SJCRH30 (cell line): ENCODE measurements at regions not wholly inside any gene's neighbourhood (a gene's known extent, or its start where the extent isn't known, plus 50 kb on each side); places are given as distances from the start of the nearest gene placed in this dataset.
"Not testable (repeated sequence)": the region's sequence is repeated elsewhere in the genome, so short reads cannot be mapped to it uniquely, and the experiment has no call there.

Experiments
- DNase-seq, 2 experiments: peaks; one replicate each; pipeline ENCODE4 v3.0.0-alpha.2; 2015 to 2020
- H3K27ac ChIP-seq: fragments of 250-450 bp; sonication (Bioruptor Pico); 2 replicates; pipeline ENCODE4 v1.5.1; 2020; ENCODE audit warnings: mild to moderate bottlenecking, moderate library complexity
- H3K27me3 ChIP-seq: fragments of 250-450 bp; sonication (Bioruptor Pico); 2 replicates; pipeline ENCODE4 v1.5.1; 2020; ENCODE audit warnings: mild to moderate bottlenecking, moderate library complexity
- H3K36me3 ChIP-seq: fragments of 250-450 bp; sonication (Bioruptor Pico); 2 replicates; pipeline ENCODE4 v1.5.1; 2020; ENCODE audit warnings: mild to moderate bottlenecking, moderate library complexity
- H3K4me1 ChIP-seq: fragments of 250-450 bp; sonication (Bioruptor Pico); 2 replicates; pipeline ENCODE4 v1.5.1; 2020; ENCODE audit warnings: mild to moderate bottlenecking, moderate library complexity
- H3K4me3 ChIP-seq: fragments of 250-450 bp; sonication (Bioruptor Pico); 2 replicates; pipeline ENCODE4 v1.5.1; 2020; ENCODE audit warnings: mild to moderate bottlenecking, moderate library complexity
- H3K9me3 ChIP-seq: fragments of 250-450 bp; sonication (Bioruptor Pico); replicated peaks from 2 replicates; pipeline ENCODE4 v1.5.1; 2020; ENCODE audit warnings: mild to moderate bottlenecking, moderate library complexity

- no peaks in the 10 kb centered on the region for H3K27me3 ChIP-seq
- no peaks in the 10 kb centered on the region for H3K36me3 ChIP-seq
- no peaks in the 10 kb centered on the region for H3K9me3 ChIP-seq
- no peak overlapping the region for H3K27ac ChIP-seq
- no peak overlapping the region for H3K4me3 ChIP-seq
- H3K4me1 ChIP-seq, result no peaks in the 10 kb centered on the region
- no peak for DNase-seq
Measured at GRCh38 chr13:22931576-22931975, 249.2 kb upstream of the SGCG start.

DNA sequence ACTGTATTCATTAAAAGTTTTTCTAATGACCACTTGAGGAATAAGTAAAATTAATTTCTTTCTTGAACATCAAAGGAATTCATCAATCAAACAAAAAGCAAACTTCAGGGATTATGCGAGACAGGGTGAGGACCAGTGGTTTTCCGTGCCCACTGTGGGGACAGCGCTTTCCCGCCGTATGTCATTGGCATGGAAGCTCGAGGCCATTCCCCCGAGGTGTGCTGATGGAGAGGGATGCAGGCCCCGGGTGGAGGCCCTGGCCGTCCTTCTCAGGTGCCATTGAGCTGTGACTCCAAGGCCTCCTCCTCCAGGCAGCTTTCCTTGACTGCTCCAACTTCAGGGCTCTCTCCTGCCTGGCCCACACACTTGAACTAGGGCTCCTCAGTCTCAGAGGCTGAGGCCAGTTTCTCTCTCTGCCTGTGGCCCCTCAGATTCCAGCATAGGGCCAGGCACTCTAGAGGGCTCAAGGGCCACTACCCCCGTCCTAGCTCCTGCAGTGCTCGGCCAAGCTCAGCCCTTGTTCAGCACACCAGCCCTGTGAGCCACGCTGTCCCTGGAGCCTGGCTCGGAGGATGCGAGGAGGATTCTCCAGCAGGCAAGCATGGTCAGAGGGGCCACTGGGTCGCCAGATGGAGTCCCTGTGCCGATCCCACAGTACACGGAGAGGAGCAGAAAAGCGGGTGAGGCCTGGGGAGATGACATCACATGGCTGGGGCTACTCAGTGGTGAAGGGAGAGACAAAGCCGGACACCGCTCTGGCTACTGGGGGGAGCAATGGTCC, 248.0 kb upstream of the SGCG start:
- H3K4me3 ChIP-seq, DNase-seq, H3K27ac ChIP-seq, H3K9me3 ChIP-seq, H3K36me3 ChIP-seq, H3K4me1 ChIP-seq, H3K27me3 ChIP-seq: not testable (repeated sequence)

GRCh38 chr13:22933571-22934181, 247.1 kb upstream of the SGCG start:
- no peak for DNase-seq
- Histone ChIP-seq H3K4me1 (no peaks in the 10 kb centered on the region), H3K9me3 (no peaks in the 10 kb centered on the region), H3K4me3 (no peak overlapping the region), H3K27ac (no peak overlapping the region), H3K27me3 (no peaks in the 10 kb centered on the region), H3K36me3 (no peaks in the 10 kb centered on the region)

DNA sequence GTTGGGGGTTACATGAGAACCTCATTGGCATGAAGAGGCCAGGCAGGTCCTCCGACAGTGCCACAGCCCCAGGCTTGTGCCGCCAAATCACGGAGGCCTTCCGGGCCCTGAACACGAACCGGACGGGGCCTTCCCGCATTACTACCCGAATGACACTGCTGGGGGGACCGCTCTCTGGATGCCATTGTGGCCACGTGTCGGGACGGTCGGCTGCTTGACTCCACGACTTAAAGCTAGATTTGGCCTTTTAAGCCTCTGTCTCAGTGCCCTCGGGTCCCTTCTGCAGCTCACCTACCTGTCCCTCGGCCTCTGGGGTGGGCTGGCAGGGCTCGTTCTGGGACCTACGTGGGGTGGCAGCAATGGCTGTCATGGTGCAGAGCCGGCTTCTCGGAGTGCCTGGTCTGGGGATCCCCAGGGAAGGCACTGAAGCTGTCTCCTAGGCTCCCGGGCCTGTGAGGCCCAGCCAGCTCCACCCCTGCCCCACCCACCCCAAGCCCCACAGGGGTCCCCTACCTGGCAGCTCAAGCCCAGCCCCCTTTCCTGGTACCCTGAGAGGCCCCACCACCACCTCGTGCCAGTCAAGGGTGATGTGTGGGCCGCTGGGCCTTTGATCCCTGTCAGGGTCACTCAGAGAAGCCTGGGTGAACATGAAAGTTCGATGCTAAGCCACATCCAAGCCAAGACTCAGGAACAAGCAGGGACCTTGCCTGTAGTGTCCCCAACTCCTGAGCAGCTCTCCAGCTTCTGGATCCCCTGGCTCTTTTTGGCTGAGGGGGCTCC, 245.8 kb upstream of the SGCG start:
- Histone ChIP-seq H3K9me3 (no peaks in the 10 kb centered on the region), H3K27ac (no peak overlapping the region), H3K4me3 (no peak overlapping the region), H3K4me1 (no peaks in the 10 kb centered on the region), H3K27me3 (no peaks in the 10 kb centered on the region), H3K36me3 (no peaks in the 10 kb centered on the region)
- DNase-seq, result no peak

GRCh38 chr13:22936228-22936627, 244.6 kb upstream of the SGCG start:
- Histone ChIP-seq H3K27ac (no peak overlapping the region), H3K4me3 (no peak overlapping the region), H3K4me1 (no peaks in the 10 kb centered on the region), H3K36me3 (no peaks in the 10 kb centered on the region), H3K9me3 (no peaks in the 10 kb centered on the region), H3K27me3 (no peaks in the 10 kb centered on the region)
- no peak for DNase-seq

- no peaks in the 10 kb centered on the region for H3K9me3 ChIP-seq
- H3K27ac ChIP-seq, result no peak overlapping the region
- DNase-seq, result no peak
- H3K4me3 ChIP-seq, result no peak overlapping the region
- no peaks in the 10 kb centered on the region for H3K36me3 ChIP-seq
- H3K27me3 ChIP-seq, result no peaks in the 10 kb centered on the region
- no peaks in the 10 kb centered on the region for H3K4me1 ChIP-seq
Measured at GRCh38 chr13:22937241-22937640, 243.5 kb upstream of the SGCG start.

DNA sequence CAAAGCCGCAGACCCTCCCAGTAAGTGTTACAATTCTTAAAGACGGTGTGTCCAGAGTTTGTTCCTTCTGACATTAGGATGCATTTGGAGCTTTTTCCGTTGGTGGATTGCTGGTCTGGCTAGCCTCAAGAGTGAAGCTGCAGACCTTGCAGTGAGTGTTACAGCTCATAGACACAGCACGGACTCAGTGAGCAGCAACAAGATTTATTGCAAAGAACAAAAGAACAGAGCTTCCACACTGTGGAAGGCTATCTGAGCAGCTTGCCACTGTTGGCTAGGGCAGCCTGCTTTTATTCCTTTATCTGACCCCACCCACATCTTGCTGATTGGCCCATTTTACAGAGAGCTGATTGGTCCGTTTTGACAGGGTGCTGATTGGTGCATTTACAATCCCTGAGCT, 242.8 kb upstream of the SGCG start:
- no peak for DNase-seq
- Histone ChIP-seq H3K4me1 (no peaks in the 10 kb centered on the region), H3K9me3 (no peaks in the 10 kb centered on the region), H3K36me3 (no peaks in the 10 kb centered on the region), H3K27me3 (no peaks in the 10 kb centered on the region), H3K4me3 (no peak overlapping the region), H3K27ac (no peak overlapping the region)

- H3K4me3 ChIP-seq, result no peak overlapping the region
- H3K9me3 ChIP-seq, result no peaks in the 10 kb centered on the region
- H3K4me1 ChIP-seq, result no peaks in the 10 kb centered on the region
- DNase-seq, result no peak
- no peaks in the 10 kb centered on the region for H3K27me3 ChIP-seq
- no peaks in the 10 kb centered on the region for H3K36me3 ChIP-seq
- no peak overlapping the region for H3K27ac ChIP-seq
Measured at GRCh38 chr13:22938576-22938975, 242.2 kb upstream of the SGCG start.

- no peaks in the 10 kb centered on the region for H3K27me3 ChIP-seq
- no peak overlapping the region for H3K4me3 ChIP-seq
- H3K27ac ChIP-seq, result no peak overlapping the region
- no peaks in the 10 kb centered on the region for H3K9me3 ChIP-seq
- no peak for DNase-seq
- no peaks in the 10 kb centered on the region for H3K4me1 ChIP-seq
- H3K36me3 ChIP-seq, result no peaks in the 10 kb centered on the region
Measured at GRCh38 chr13:22939157-22939556, 241.6 kb upstream of the SGCG start.

DNA sequence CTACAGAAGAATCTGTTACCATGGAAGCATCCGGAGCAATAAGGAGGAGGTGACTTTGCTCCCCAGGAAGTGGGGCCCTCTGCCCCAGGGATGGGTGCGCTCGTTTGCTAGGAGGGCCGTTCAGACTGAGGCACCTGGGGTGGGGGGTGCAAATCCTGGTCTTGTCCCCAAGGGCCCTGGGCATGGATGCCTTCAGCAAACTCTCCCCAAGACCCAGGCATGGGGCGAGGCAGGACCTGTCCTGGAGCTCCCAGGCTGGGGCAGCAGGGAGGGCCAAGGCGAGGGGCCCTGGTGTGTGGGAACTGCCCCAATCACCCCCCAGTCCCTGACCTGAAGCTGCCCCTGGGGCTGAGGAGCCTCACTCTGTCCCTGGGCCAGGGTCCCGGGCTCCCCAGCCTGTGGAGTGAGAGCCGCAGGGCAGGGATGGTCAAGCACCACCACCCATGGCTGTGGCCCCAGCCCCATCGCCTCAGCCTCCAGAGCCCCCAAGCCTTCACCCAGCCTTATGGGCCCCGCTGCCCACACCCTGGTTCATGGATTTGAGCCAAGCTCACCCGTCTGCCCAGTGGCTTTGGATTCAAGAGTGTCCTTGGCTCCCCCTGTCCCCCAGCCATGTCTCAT, 240.6 kb upstream of the SGCG start:
- no peak for DNase-seq
- Histone ChIP-seq H3K4me3 (no peak overlapping the region), H3K27me3 (no peaks in the 10 kb centered on the region), H3K4me1 (no peaks in the 10 kb centered on the region), H3K36me3 (no peaks in the 10 kb centered on the region), H3K27ac (no peak overlapping the region), H3K9me3 (no peaks in the 10 kb centered on the region)

DNA sequence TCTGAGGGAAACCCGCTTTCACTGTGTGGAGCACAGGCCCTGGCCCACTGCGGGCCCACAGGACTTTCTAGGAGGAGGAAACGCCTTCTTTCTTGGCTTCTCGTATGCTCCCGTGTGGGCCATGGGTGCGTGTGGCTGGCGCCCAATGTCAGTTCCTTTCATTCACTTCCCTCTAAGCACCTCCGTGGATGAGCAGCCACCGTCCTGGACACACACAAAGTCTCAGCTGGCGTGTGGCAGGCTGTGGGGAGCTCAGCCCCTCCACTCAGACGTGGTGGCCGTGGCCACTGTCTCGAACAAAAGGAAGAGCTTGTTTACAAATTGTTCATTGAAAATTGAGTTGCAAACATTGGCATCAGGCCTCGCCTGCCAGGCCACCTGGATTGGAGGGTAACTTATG, 240.0 kb upstream of the SGCG start:
- H3K4me3 ChIP-seq, result no peak overlapping the region
- no peak for DNase-seq
- no peaks in the 10 kb centered on the region for H3K9me3 ChIP-seq
- H3K4me1 ChIP-seq, result no peaks in the 10 kb centered on the region
- H3K36me3 ChIP-seq, result no peaks in the 10 kb centered on the region
- H3K27ac ChIP-seq, result no peak overlapping the region
- no peaks in the 10 kb centered on the region for H3K27me3 ChIP-seq

DNA sequence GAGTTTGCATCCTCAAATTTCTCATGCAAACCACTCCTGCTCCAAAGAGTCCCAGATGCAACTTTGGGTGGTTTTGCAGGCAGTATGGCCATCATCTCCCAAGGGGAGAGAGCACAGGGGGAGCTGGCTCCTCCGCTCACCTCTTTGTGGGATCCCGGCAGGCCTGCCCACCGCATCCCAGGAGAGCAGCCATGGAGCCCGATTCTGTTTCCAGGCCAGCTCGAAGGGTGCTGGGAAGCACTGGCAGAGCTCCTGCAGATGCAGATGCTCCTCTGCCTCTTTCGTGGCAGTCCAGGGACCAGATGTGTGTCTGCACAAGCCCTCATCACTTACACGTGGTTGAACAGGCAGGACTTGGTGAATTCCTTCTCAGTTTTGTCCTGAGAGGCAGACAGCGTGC, 239.3 kb upstream of the SGCG start:
- DNase-seq, H3K9me3 ChIP-seq, H3K36me3 ChIP-seq, H3K4me3 ChIP-seq, H3K27ac ChIP-seq, H3K27me3 ChIP-seq, H3K4me1 ChIP-seq: not testable (repeated sequence)

- not testable (repeated sequence) for H3K4me1 ChIP-seq, H3K4me3 ChIP-seq, DNase-seq, H3K36me3 ChIP-seq, H3K9me3 ChIP-seq, H3K27ac ChIP-seq, H3K27me3 ChIP-seq
Measured at GRCh38 chr13:22942831-22943230, 237.9 kb upstream of the SGCG start.

DNA sequence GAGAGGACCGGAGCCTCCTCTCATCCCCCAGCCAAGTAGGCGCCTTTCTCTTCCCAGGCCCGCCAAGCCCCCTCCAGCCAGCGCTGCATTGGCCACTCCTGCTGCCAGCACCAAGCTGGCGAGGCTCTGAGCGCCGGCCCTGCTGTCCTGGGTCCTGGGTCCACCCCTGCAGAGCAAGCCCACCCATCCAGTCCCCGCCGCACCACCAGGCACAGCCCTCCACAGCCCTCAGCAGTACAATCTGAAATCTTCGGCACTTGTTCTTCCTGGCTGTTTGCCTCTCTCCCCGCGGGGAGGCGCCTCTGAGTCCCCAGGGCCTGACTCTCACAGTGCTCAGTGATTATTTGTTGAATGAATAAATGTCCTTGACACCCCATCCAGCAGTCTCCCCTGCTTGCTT, 236.4 kb upstream of the SGCG start:
- Histone ChIP-seq H3K4me1 (no peaks in the 10 kb centered on the region), H3K27ac (no peak overlapping the region), H3K9me3 (no peaks in the 10 kb centered on the region), H3K27me3 (no peaks in the 10 kb centered on the region), H3K4me3 (no peak overlapping the region), H3K36me3 (no peaks in the 10 kb centered on the region)
- no peak for DNase-seq
